Spleen (tissue), 11 donors: ENCODE measurements at regions not wholly inside any gene's neighbourhood (a gene's known extent, or its start where the extent isn't known, plus 50 kb on each side); places are given as distances from the start of the nearest gene placed in this dataset.

ENCODE experiments used
- DNase-seq: peaks from one replicate; pipeline ENCODE4 v3.0.0-alpha.2; 2020
- H3K27ac ChIP-seq, 8 donors: fragments of 200-600 bp; sonication (generic) in 7 of 8; 1 replicate in 4 of 8; 2 replicates in 4 of 8; pipeline versions ENCODE4 v1.5.0 to v1.8.0; 2016 to 2021; ENCODE audit warnings: inconsistent platforms in 4 of 8, mild to moderate bottlenecking in 4 of 8, moderate library complexity in 1 of 8
- H3K27me3 ChIP-seq, 7 donors: fragments of 200-600 bp; sonication (generic) in 6 of 7; replicated peaks in 1 of 7; 1 replicate in 4 of 7; 2 replicates in 3 of 7; pipeline versions ENCODE4 v1.5.0 to v1.8.0; 2016 to 2021; ENCODE audit warnings: inconsistent platforms in 3 of 7, mild to moderate bottlenecking in 1 of 7
- H3K36me3 ChIP-seq, 6 donors: fragments of 200-600 bp; sonication (generic) in 5 of 6; 1 replicate in 4 of 6; 2 replicates in 2 of 6; pipeline versions ENCODE4 v1.5.0 to v1.8.0; 2016 to 2021; ENCODE audit warnings: inconsistent platforms in 2 of 6
- H3K4me1 ChIP-seq, 6 donors: fragments of 200-600 bp; sonication (generic) in 5 of 6; 1 replicate in 3 of 6; 2 replicates in 3 of 6; pipeline versions ENCODE4 v1.5.0 to v1.8.0; 2016 to 2021; ENCODE audit warnings: inconsistent platforms in 3 of 6
- H3K4me3 ChIP-seq, 8 donors: fragments of 200-600 bp; sonication (generic) in 7 of 8; 1 replicate in 4 of 8; 2 replicates in 4 of 8; pipeline versions ENCODE4 v1.5.0 to v1.8.0; 2016 to 2021; ENCODE audit warnings: inconsistent platforms in 4 of 8, mild to moderate bottlenecking in 4 of 8, moderate library complexity in 2 of 8
- H3K9me3 ChIP-seq, 8 donors: fragments of 200-600 bp; sonication (generic) in 7 of 8; 1 replicate in 4 of 8; 2 replicates in 4 of 8; pipeline versions ENCODE4 v1.5.0 to v1.8.0; 2016 to 2021; ENCODE audit warnings: inconsistent platforms in 4 of 8
- POLR2A ChIP-seq, 3 donors: fragments of 450-650 bp; IDR thresholded peaks; one replicate each; pipeline ENCODE4 v1.5.1; 2017; ENCODE audit warnings: antibody characterized with exemption in 3 of 3, mild to moderate bottlenecking in 1 of 3
- POLR2AphosphoS5 ChIP-seq, 3 donors: sonication (generic); formaldehyde crosslinking; IDR thresholded peaks; one replicate each; pipeline ENCODE4 v1.5.1; 2017; ENCODE audit warnings: antibody characterized with exemption in 3 of 3
- WGBS, 5 donors: extraction: QIAGEN DNeasy Blood & Tissue Kit in 3 of 5; methylation state at CpG; one replicate each; pipeline versions ENCODE4 v1.1.5 to v1.1.7; 2013 to 2018; 5-methylcytosine and 5-hydroxymethylcytosine counted together
- intact Hi-C: fragments of 100-400 bp; cut with DNase I; formaldehyde crosslinking; loops from one replicate; pipeline ENCODE4 v1.15.0; 2023; ENCODE audit warnings: low total_unique reads
- TF ChIP-seq, protein P1 (sequence below), 11 experiments: fragments of 200-600 bp in 7 of 11; fragments of 450-650 bp in 4 of 11; sonication (generic) in 4 of 11; IDR thresholded peaks in 8 of 11; conservative IDR thresholded peaks in 3 of 11; 1 replicate in 7 of 11; 2 replicates in 4 of 11; pipeline versions ENCODE4 v1.4.0 to v1.8.0; 2016 to 2021; ENCODE audit warnings: antibody characterized with exemption in 11 of 11, inconsistent platforms in 4 of 11, mild to moderate bottlenecking in 1 of 11
- donor health status: healthy with polysubstance abuse.
- donor health status: DM: no; HTN: no; CAD: no; lungs with moderate emphysema.
- donor health status: DM: no; HTN: no; CAD: no.
- donor health status: Bipolar disorder and iron deficiency.
- donor health status: healthy.
- donor health status: DM: no; HTN: no; CAD: no.
- donor health status: DM: yes; HTN: yes; CAD: no.

DNA sequence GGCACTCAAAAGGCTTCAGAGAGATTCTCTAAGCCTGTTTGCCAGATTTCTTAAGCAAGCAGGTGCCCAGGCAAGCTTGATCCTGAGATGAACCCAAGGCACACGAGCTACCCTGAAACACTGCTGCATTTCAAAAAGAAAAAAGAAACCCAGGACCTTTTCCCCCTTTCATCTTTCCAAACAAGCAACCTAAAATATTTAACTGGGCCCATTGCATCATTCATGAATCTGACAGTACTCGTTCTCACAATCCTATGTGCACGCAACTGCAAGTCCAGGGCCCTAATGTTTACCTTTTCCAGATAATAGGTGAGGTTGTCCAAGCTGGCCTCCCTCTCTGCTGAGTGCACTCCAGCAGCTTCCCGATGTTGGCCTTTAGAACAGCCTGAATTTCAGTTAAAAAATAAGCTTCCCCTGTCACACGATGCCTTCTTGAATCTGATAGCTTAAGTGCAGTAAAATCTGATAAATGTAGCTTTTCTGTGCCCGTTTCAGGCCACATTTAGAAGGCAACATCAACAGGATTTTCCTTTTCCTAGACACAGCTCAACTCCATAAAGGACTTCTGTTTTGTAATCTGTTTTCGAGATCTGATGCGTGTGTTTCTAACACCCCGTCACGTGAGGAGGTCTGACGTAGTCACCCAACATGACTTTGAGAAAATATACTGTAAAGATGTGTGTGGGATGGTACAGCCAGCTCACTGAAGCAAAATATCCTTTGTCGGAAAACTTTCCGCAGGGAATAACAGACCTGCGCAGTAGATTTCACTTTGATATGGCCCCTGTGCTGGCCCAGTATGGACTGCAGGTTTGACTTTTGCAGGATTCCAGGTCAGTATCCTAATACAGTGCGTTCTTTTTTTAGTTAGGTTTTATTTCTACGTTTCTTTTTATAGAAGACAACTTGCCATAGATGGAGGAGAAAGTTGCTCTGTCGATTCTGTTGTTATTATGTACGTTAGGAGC lies 55.1 kb upstream of the RASA2 start:
- intact Hi-C loops: no loop called here
- Histone ChIP-seq H3K36me3 (peaks cover 0 to 72% (median 9%) of the 10 kb centered on the region in 6 donors), H3K27ac (no peak overlapping the region), H3K9me3 (no peaks in the 10 kb centered on the region), H3K27me3 (peaks cover 0 to 6% (median 0%) of the 10 kb centered on the region in 7 donors), H3K4me3 (no peak overlapping the region), H3K4me1 (peaks cover under 1 to 59% (median 10%) of the 10 kb centered on the region in 6 donors)
- TF ChIP-seq POLR2A (IDR thresholded peaks at IDR 0.05) (no peak), POLR2AphosphoS5 (IDR thresholded peaks at IDR 0.05) (no peak)
- TF ChIP-seq, protein P1, sequence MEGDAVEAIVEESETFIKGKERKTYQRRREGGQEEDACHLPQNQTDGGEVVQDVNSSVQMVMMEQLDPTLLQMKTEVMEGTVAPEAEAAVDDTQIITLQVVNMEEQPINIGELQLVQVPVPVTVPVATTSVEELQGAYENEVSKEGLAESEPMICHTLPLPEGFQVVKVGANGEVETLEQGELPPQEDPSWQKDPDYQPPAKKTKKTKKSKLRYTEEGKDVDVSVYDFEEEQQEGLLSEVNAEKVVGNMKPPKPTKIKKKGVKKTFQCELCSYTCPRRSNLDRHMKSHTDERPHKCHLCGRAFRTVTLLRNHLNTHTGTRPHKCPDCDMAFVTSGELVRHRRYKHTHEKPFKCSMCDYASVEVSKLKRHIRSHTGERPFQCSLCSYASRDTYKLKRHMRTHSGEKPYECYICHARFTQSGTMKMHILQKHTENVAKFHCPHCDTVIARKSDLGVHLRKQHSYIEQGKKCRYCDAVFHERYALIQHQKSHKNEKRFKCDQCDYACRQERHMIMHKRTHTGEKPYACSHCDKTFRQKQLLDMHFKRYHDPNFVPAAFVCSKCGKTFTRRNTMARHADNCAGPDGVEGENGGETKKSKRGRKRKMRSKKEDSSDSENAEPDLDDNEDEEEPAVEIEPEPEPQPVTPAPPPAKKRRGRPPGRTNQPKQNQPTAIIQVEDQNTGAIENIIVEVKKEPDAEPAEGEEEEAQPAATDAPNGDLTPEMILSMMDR (IDR thresholded peaks at IDR 0.05 in 8 of 11, conservative IDR thresholded peaks at IDR 0.05 in 3 of 11): no peak
- DNase-seq: no peak
- WGBS, 5 donors: 89 to 96% (median 93%) methylated on average over 18 of the region's 18 CpGs

DNA sequence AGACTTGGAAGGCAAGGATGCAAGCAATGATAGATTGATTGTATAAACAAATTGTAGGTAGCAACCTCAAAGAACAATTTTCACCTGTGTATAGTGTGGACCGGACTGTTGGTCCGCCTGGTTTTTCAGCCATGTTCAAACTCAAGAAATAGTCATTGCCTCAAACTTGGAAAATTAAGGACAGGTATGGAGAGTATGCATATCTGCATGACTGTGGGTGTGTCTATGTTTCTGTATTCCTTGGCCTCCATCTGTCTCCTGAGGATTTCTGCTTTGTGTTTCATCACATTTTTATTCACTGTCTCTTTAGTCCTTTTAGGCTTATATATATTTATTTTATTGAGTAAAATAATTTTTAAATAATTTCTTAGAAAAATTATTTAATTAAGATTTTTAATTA lies 53.9 kb upstream of the RASA2 start:
- intact Hi-C loops: no loop called here
- DNase-seq: no peak
- H3K36me3 ChIP-seq: peaks cover 0 to 68% (median 6%) of the 10 kb centered on the region in 6 donors
- no peak overlapping the region for H3K4me3 ChIP-seq
- no peaks in the 10 kb centered on the region for H3K9me3 ChIP-seq
- 96 to 99% (median 97%) methylated on average over 2 of the region's 2 CpGs for WGBS, 5 donors
- peaks cover 0 to 6% (median 0%) of the 10 kb centered on the region in 7 donors for H3K27me3 ChIP-seq
- peaks cover 0 to 53% (median 4%) of the 10 kb centered on the region in 6 donors for H3K4me1 ChIP-seq
- H3K27ac ChIP-seq: no peak overlapping the region
- TF ChIP-seq, protein P1 (IDR thresholded peaks at IDR 0.05 in 8 of 11, conservative IDR thresholded peaks at IDR 0.05 in 3 of 11): no peak
- no peak for TF ChIP-seq POLR2A (IDR thresholded peaks at IDR 0.05)
- no peak for TF ChIP-seq POLR2AphosphoS5 (IDR thresholded peaks at IDR 0.05)

DNA sequence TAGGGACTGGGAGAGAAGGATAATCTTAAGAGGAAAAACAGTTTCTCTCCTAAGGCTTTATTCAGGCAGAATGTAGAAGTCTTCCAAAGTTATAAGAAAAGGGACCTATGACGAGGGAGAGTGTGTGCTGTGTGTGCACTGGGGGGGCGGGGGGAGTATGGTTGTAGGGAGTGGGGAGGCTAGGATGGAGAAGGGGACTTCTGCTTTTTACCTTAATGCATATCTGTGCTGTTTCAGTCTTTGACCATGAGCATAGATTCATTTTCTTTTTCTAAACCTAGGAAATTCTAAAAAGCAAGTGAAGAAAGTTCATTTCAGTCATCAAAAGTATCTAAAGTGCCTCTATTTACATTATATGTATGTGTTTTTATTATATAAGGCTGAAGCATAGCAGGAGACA lies 52.6 kb upstream of the RASA2 start:
- 74 to 92% (median 82%) methylated on average over 2 of the region's 2 CpGs for WGBS, 5 donors
- peaks cover 0 to 6% (median 0%) of the 10 kb centered on the region in 7 donors for H3K27me3 ChIP-seq
- H3K27ac ChIP-seq: no peak overlapping the region
- no peak for TF ChIP-seq POLR2A (IDR thresholded peaks at IDR 0.05)
- TF ChIP-seq, protein P1 (IDR thresholded peaks at IDR 0.05 in 8 of 11, conservative IDR thresholded peaks at IDR 0.05 in 3 of 11): no peak
- no peak for TF ChIP-seq POLR2AphosphoS5 (IDR thresholded peaks at IDR 0.05)
- peaks cover 0 to 69% (median 6%) of the 10 kb centered on the region in 6 donors for H3K36me3 ChIP-seq
- intact Hi-C loops: no loop called here
- DNase-seq: no peak
- peaks cover 0 to 48% (median 4%) of the 10 kb centered on the region in 6 donors for H3K4me1 ChIP-seq
- no peak overlapping the region for H3K4me3 ChIP-seq
- no peaks in the 10 kb centered on the region for H3K9me3 ChIP-seq

DNA sequence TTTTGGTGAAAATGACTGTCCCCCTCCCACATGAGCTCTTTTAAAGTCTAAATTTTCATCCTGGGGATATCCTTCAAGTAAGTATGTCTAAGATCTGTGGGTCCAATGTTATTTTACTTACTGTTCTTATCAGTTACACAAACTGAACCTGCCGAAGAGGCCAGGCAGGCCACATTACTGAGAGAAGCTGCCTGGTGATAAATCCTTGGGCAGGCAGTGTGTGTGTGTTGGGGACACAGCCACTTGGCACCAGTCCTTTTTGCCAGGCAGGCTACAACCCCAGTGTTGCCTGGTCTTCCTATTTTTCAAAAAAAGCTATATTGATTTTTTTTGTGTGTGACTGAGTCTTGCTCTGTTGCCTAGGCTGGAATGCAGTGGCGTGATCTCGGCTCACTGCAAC lies 50.6 kb upstream of the RASA2 start:
- Histone ChIP-seq H3K27me3 (no peaks in the 10 kb centered on the region), H3K36me3 (peaks cover 0 to 52% (median 1%) of the 10 kb centered on the region in 6 donors), H3K9me3 (no peaks in the 10 kb centered on the region), H3K4me3 (no peak overlapping the region), H3K4me1 (peaks cover 3 to 61% (median 19%) of the 10 kb centered on the region in 6 donors), H3K27ac (peak overlapping the region in 2 of 8 donors; percentile 9 to 20)
- DNase-seq: no peak
- intact Hi-C loops: no loop called here
- WGBS, 5 donors: 84 to 94% (median 89%) methylated on average over 3 of the region's 3 CpGs
- TF ChIP-seq, protein P1 (IDR thresholded peaks at IDR 0.05 in 8 of 11, conservative IDR thresholded peaks at IDR 0.05 in 3 of 11): no peak
- TF ChIP-seq POLR2A (IDR thresholded peaks at IDR 0.05) (no peak), POLR2AphosphoS5 (IDR thresholded peaks at IDR 0.05) (no peak)
